OCI-LY7 (cell line): ENCODE measurements at regions not wholly inside any gene's neighbourhood (a gene's known extent, or its start where the extent isn't known, plus 50 kb on each side); places are given as distances from the start of the nearest gene placed in this dataset.

Experiments
- BruUV-seq: library from RNA; stranded (reverse); fragments of 400-500 nt; replicated peaks from 2 replicates; lab custom pipeline; 2021; lab: Mats Ljungman, UMichigan
- CTCF ChIA-PET: fragments of 300-600 bp; sonication (Branson Sonifier 250); formaldehyde crosslinking; loops from one replicate; lab custom pipeline; 2022; ENCODE audit warnings: antibody characterized with exemption; ENCODE audit not compliant: unreplicated experiment; lab: Charles Lee
- POLR2A ChIA-PET: fragments of 300-600 bp; sonication (Branson Sonifier 250); formaldehyde crosslinking; loops from one replicate; lab custom pipeline; 2022; ENCODE audit warnings: antibody characterized with exemption; lab: Charles Lee
- DNase-seq: peaks from one replicate; pipeline ENCODE4 v3.0.0-alpha.2; 2015; ENCODE audit warnings: low spot score
- H2AFZ ChIP-seq: fragments of 200-600 bp; sonication (generic), shearing (Covaris generic); 2 replicates; pipeline ENCODE4 v1.6.1; 2014; ENCODE audit warnings: mild to moderate bottlenecking, antibody characterized with exemption, low read length, moderate library complexity
- H3K27ac ChIP-seq: fragments of 200-600 bp; sonication (generic); 2 replicates; pipeline ENCODE4 v1.5.1; 2014; ENCODE audit warnings: mixed run types, low read depth, mild to moderate bottlenecking, moderate library complexity, low read length, inconsistent platforms; ENCODE audit not compliant: poor library complexity, severe bottlenecking
- H3K36me3 ChIP-seq: fragments of 200-600 bp; sonication (generic); 2 replicates; pipeline ENCODE4 v1.6.1; 2014; ENCODE audit warnings: mild to moderate bottlenecking, antibody characterized with exemption, low read length, moderate library complexity, mixed read lengths; ENCODE audit not compliant: insufficient read depth
- H3K4me1 ChIP-seq: fragments of 200-600 bp; sonication (generic); 2 replicates; pipeline ENCODE4 v1.5.1; 2014; ENCODE audit warnings: mild to moderate bottlenecking, low read length; ENCODE audit not compliant: insufficient read depth, poor library complexity, severe bottlenecking
- H3K4me2 ChIP-seq: fragments of 200-600 bp; sonication (generic); 2 replicates; pipeline ENCODE4 v1.6.1; 2014; ENCODE audit warnings: mild to moderate bottlenecking, low read length
- H3K4me3 ChIP-seq: fragments of 200-600 bp; sonication (generic); 2 replicates; pipeline ENCODE4 v1.5.1; 2014; ENCODE audit warnings: mild to moderate bottlenecking, low read depth, low read length; ENCODE audit not compliant: poor library complexity, severe bottlenecking
- H3K79me2 ChIP-seq: fragments of 200-600 bp; sonication (generic); 2 replicates; pipeline ENCODE4 v1.6.1; 2016; ENCODE audit warnings: low read depth, mild to moderate bottlenecking, low read length, moderate library complexity, mixed read lengths; ENCODE audit not compliant: insufficient read depth
- H3K9me2 ChIP-seq: fragments of 200-600 bp; sonication (generic); 2 replicates; pipeline ENCODE4 v1.6.1; 2016; ENCODE audit warnings: mild to moderate bottlenecking, low read length, mixed read lengths; ENCODE audit not compliant: insufficient read depth
- H3K9me3 ChIP-seq: fragments of 200-600 bp; sonication (generic); 2 replicates; pipeline ENCODE4 v1.6.1; 2014; ENCODE audit warnings: mild to moderate bottlenecking, mixed run types, low read length, mixed read lengths
- H4K20me1 ChIP-seq: fragments of 200-600 bp; sonication (generic); 2 replicates; pipeline ENCODE4 v1.6.1; 2014; ENCODE audit warnings: mild to moderate bottlenecking, antibody characterized with exemption, low read length, moderate library complexity, mixed read lengths; ENCODE audit not compliant: insufficient read depth
- EZH2phosphoT487 ChIP-seq: fragments of 200-600 bp; sonication (generic); IDR thresholded peaks from 2 replicates; pipeline ENCODE4 v1.6.1; 2018; ENCODE audit warnings: low read depth, borderline replicate concordance, mild to moderate bottlenecking, mixed run types, antibody characterized with exemption, low read length, moderate library complexity, mixed read lengths
- intact Hi-C: fragments of 100-400 bp; cut with micrococcal nuclease; formaldehyde crosslinking; loops from one replicate; pipeline ENCODE4 v1.10.0; 2022; ENCODE audit not compliant: unreplicated experiment
- TF ChIP-seq, protein P1 (sequence below): fragments of 200-600 bp; sonication (generic); conservative IDR thresholded peaks from 2 replicates; pipeline ENCODE4 v1.5.1; 2014; ENCODE audit warnings: mild to moderate bottlenecking, antibody characterized with exemption, low read length, moderate library complexity, mixed read lengths

DNA sequence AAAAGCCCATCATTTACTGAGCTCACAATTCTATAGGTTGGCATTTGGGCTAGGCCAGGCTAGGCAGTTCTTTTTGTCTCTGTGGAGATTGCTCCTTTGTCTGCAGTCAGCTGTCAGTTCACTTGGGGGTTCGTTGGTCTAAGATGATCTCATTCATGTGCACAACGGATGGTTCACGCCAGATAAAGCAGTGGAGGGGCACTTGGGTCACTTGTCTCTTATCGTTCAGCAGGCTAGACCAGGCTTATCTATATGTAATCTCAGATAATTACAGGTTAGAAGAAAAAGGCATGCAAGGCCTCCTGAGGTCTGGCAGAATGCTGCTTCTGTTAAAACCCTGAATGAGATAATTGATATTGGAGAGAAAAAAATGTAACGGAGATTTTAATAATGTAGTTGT lies 119.0 kb upstream of the ATP2B1 start:
- H3K4me2 ChIP-seq, result no peak overlapping the region
- H3K27ac ChIP-seq, result no peak overlapping the region
- CTCF ChIA-PET, result no interaction called here
- H3K9me2 ChIP-seq, result no peaks in the 10 kb centered on the region
- intact Hi-C loops, result no loop called here
- no peak overlapping the region for H3K4me3 ChIP-seq
- DNase-seq, result no peak
- no peaks in the 10 kb centered on the region for H3K36me3 ChIP-seq
- no peak for TF ChIP-seq EZH2phosphoT487
- TF ChIP-seq, protein P1, sequence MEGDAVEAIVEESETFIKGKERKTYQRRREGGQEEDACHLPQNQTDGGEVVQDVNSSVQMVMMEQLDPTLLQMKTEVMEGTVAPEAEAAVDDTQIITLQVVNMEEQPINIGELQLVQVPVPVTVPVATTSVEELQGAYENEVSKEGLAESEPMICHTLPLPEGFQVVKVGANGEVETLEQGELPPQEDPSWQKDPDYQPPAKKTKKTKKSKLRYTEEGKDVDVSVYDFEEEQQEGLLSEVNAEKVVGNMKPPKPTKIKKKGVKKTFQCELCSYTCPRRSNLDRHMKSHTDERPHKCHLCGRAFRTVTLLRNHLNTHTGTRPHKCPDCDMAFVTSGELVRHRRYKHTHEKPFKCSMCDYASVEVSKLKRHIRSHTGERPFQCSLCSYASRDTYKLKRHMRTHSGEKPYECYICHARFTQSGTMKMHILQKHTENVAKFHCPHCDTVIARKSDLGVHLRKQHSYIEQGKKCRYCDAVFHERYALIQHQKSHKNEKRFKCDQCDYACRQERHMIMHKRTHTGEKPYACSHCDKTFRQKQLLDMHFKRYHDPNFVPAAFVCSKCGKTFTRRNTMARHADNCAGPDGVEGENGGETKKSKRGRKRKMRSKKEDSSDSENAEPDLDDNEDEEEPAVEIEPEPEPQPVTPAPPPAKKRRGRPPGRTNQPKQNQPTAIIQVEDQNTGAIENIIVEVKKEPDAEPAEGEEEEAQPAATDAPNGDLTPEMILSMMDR, result no peak
- peaks cover 14% of the 10 kb centered on the region for H3K4me1 ChIP-seq
- H3K9me3 ChIP-seq, result no peaks in the 10 kb centered on the region
- H3K79me2 ChIP-seq, result no peaks in the 10 kb centered on the region
- no TSS peak for BruUV-seq
- POLR2A ChIA-PET, result interaction anchor here (2.3 kb wide), 1 partner anchor 12 kb away, joined by 12 read pairs; no protein-coding TSS in a partner anchor
- no peaks in the 10 kb centered on the region for H4K20me1 ChIP-seq
- no peak overlapping the region for H2AFZ ChIP-seq

DNA sequence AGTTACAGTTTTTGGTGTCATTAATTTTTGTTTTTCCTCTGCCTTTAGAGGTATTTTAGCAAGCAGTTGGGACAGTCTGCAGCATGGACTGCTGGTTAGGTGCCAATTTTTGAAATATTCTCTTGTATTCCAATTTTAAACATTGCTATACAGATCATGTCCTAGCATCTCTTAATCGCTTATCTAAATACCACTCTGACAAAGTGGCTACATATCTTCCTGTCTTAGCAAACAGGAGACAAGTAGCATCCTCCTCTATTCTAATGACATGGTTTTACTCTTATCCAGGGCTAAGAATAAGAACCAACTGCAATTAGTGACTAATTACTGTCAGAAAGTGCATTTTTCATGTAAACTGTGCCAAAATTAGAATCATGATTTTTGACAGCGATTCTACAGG lies 117.8 kb upstream of the ATP2B1 start:
- intact Hi-C loops, result no loop called here
- TF ChIP-seq, protein P1, result no peak
- no peak for TF ChIP-seq EZH2phosphoT487
- H3K4me1 ChIP-seq, result peaks cover 23% of the 10 kb centered on the region
- H3K4me2 ChIP-seq, result no peak overlapping the region; the same call in 1 of the 2 replicates
- DNase-seq, result no peak
- H4K20me1 ChIP-seq, result no peaks in the 10 kb centered on the region
- H3K4me3 ChIP-seq, result no peak overlapping the region
- BruUV-seq, result no TSS peak
- no peaks in the 10 kb centered on the region for H3K9me3 ChIP-seq
- no peaks in the 10 kb centered on the region for H3K36me3 ChIP-seq
- POLR2A ChIA-PET, result interaction anchor here (2.3 kb wide), 1 partner anchor 13 kb away, joined by 12 read pairs; no protein-coding TSS in a partner anchor
- H3K27ac ChIP-seq, result no peak overlapping the region
- H2AFZ ChIP-seq, result peak overlapping the region; percentile 92; the same call in 1 of the 2 replicates
- H3K9me2 ChIP-seq, result no peaks in the 10 kb centered on the region
- H3K79me2 ChIP-seq, result no peaks in the 10 kb centered on the region
- CTCF ChIA-PET, result no interaction called here

DNA sequence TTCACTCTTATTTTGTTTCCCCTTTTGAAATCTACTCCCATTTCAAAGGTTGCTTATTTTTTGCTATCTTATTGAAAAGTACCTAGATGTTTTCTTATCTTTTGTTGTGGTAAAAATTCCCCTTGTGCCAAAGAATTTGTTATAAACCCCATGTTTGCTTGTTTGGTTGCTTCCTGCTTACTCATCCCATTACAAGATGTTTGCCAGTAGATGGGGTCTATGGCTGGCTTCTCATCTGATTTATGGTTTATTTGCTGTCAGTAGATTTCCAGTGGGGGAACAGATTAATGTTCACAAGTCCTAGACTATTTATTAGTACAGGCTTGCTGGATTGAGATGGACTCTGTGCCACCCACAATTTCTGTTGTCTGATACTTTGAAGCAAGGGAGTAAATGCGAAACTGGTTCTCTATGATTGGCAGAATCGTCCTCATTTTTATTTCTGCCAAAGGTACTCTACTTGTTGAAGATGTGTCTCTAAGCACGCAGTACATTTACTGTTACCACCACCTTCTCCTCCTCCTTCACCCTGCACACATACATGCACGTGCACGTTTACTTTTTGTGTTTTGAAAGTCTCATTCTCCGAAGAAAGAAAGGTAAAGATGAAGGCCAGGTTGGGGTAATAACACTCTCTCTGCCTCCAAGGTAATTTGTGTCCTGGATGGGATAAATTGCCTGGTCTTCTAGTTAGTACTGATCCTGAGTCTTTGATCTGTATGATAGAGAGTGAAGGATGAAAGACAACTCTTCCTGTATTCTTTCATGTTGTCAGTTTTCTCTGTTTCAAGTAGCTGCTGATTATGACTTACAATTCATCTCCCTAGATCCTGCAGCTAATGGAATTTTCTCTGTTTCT lies 117.2 kb upstream of the ATP2B1 start:
- no peaks in the 10 kb centered on the region for H3K36me3 ChIP-seq
- BruUV-seq, result no TSS peak
- no peaks in the 10 kb centered on the region for H3K79me2 ChIP-seq
- no peak overlapping the region for H3K27ac ChIP-seq
- 0 out of 2 replicates have a peak, but pooled peaks cover 3% of the 10 kb centered on the region for H3K9me3 ChIP-seq
- CTCF ChIA-PET, result no interaction called here
- no peaks in the 10 kb centered on the region for H4K20me1 ChIP-seq
- no peaks in the 10 kb centered on the region for H3K9me2 ChIP-seq
- peak; percentile 16 for DNase-seq
- H3K4me2 ChIP-seq, result peak overlapping the region; percentile 25
- no peak for TF ChIP-seq EZH2phosphoT487
- TF ChIP-seq, protein P1, result peak; percentile 34; the same call in 1 of the 2 replicates
- H3K4me3 ChIP-seq, result no peak overlapping the region
- peak overlapping the region; percentile 92 for H2AFZ ChIP-seq
- POLR2A ChIA-PET, result interaction anchor here (0.7 to 2.3 kb wide), 2 partner anchors 13 to 14 kb away, joined by 3 to 12 read pairs; no protein-coding TSS in a partner anchor
- intact Hi-C loops, result no loop called here
- H3K4me1 ChIP-seq, result peaks cover 23% of the 10 kb centered on the region
